SH-SY5Y (cell line): ENCODE measurements at regions not wholly inside any gene's neighbourhood (a gene's known extent, or its start where the extent isn't known, plus 50 kb on each side); places are given as distances from the start of the nearest gene placed in this dataset.

Source experiments
- GATA2 ChIP-seq: IDR thresholded peaks from 2 replicates; pipeline ENCODE4 v1.6.1; 2011; ENCODE audit warnings: mild to moderate bottlenecking, low read depth, low read length
- GATA3 ChIP-seq: IDR thresholded peaks from 2 replicates; pipeline ENCODE4 v1.6.1; 2011; ENCODE audit warnings: low read depth, mild to moderate bottlenecking, low read length, moderate library complexity

- TF ChIP-seq GATA2, result no peak
- TF ChIP-seq GATA3, result no peak
Observed at GRCh38 chr20:1806456-1806855, 88.8 kb upstream of the SIRPA start.
